T-helper 1 cell (primary cell): ENCODE measurements at regions not wholly inside any gene's neighbourhood (a gene's known extent, or its start where the extent isn't known, plus 50 kb on each side); places are given as distances from the start of the nearest gene placed in this dataset.

Experiments used
- DNase-seq, 5 donors: peaks; one replicate each; pipeline ENCODE4 v3.0.0-alpha.2; 2012 to 2020

GRCh38 chr10:21167288-21168010, 270.3 kb upstream of the NEBL start:
- no peak for DNase-seq

DNA sequence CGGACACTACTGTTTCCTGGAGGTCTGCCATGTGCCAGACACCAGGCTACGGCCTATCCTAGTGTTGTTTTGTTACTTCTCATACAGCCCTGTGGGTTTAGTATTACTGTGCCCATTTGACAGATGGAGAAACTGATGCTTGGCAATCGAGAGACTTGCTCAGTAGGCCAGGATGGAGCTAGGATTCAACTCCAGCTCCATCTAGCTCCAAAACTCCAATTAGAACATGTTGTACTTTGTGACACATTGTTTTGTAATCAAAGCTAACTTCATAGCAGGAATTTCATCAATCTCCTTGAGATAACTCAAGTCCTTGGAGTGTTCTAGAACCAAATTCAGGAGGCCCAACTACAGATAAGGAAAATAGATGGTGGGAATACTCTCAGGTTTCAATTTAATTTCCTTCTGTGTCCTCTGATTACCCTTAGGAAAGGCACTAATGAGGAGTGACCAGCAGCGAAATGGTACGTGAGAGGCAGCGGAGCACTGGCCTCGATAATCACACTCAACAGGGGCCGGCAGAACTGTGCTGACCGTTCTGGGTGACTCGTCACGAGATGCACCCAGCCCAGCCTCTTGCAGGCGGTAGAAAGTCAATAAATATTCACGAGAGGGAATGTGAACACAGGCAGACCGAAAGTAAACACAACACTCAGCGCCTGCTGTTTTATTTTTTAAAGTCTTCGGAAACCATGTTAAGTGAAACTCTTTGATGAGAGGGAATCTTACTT, 269.6 kb upstream of the NEBL start:
- no peak for DNase-seq

DNA sequence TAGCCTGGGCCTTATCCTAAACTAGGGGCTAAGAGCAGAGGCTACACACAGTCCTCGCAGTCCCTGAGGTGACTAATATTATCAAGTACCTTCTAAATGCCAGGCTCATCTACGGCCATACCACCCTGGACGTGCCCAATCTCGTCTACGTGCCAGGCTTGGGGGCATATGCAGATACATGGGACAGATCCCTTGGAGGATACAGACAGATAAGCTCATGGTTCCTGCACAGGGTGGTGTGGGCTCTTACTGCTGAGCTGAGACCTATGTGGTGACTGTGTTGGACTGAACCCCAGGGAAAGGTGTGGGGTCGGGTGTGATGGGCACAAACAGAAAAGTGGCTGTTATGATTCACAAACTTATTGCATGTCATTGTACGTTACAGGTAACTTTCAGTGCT, 268.4 kb upstream of the NEBL start:
- no peak for DNase-seq

DNA sequence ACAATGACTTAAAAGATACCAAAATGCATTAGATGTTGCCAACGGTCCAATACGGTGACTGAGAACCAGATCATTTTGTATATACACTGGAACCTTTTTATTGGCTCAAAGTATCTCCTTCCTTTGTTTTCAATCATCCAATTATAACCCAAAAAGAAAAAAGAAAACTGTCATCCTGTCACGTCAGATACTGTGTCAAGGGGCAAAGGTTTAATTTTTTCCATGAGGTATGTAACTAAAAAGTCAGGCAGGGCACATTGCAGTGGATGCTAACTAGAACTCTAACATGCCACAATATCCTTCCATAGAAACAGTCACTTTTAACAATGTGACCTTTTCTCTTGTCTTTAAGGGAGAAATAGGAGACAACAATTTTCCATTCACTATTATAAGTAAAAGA, 267.6 kb upstream of the NEBL start:
- DNase-seq: no peak

- no peak for DNase-seq
Measured at GRCh38 chr10:21162948-21163347, 265.8 kb upstream of the NEBL start.

GRCh38 chr10:21161647-21162046, 264.5 kb upstream of the NEBL start:
- DNase-seq: no peak

DNA sequence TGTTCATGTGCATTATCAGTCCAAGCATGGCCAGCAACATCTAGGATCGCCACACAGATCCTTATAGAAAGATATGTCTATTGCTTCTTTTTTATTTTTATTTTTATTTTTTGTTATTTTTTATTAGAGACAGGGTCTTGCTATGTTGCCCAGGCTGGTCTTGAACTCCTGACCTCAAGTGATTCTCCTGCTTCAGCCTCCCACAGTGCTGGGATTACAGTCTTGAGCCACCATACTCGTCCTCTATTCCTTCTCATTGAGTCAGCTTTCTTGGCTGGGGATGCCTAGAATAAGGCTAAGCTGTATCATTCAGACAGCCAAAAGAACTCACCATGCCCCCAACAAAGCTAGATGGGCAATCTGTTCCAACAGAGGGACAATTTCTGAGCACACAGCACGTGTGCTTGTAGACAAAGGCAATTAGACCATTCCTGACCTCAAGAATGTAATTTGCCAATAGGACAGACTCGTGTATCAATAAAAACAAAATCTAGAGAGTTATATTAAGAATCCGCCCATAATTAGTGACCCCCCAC, 264.0 kb upstream of the NEBL start:
- no peak for DNase-seq

GRCh38 chr10:21160116-21160515, 263.0 kb upstream of the NEBL start:
- no peak for DNase-seq

DNA sequence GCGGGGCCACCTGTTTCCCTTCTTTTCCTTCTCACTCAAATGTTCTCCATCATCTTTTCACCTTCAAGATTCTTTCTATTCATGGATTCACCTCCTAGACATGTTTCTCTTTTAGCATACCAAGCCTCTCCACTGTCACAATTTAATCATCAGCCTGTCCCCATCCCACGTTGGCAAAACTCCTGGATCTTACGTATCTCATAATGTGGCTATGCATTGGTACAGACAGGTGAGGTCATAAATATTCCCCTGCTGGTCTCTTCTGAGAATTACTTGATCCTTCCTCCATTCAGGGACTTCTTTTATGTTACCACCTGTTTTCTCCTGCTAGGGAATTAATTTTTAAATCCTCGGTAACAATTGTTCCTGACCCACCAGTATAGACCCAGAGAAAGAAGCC, 262.6 kb upstream of the NEBL start:
- DNase-seq: no peak

- DNase-seq: no peak
Measured at GRCh38 chr10:21158301-21158700, 261.2 kb upstream of the NEBL start.

DNA sequence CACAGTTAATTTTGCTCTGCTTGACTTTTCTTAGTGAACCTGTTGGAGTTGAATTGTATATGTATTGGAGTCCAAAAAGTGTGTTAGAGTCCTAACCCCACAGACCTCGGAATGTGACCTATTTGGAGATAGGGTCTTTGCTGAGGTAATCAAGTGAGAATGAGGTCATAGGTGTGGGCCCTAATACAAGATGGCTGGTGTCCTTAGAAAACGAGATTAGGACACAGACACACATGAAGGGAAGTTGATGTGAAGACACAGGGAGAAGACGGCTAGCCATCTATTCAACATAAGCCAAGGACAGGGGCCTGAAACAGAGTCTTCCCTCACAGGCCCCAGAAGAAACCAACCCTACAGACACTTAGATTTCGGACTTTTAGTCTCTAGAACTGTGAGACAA, 260.6 kb upstream of the NEBL start:
- no peak for DNase-seq

DNA sequence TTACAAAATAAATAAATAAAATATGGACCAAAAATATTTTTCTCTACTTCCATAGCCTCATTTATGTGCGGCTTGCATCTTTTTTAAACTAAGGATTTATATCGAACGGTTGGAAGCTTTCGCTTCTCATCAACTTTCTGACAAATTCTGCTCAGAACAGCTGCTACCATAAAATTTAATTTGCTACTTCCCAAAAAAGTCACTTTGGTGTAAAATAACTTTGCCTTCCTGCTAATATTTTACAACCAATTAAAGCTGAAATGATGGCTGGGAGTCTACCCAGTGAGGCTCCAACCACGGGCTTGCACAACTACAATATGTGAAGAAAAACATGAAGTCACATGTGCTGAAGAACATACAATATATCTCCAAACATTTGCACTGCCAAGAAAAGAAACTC, 253.1 kb upstream of the NEBL start:
- DNase-seq: no peak

DNA sequence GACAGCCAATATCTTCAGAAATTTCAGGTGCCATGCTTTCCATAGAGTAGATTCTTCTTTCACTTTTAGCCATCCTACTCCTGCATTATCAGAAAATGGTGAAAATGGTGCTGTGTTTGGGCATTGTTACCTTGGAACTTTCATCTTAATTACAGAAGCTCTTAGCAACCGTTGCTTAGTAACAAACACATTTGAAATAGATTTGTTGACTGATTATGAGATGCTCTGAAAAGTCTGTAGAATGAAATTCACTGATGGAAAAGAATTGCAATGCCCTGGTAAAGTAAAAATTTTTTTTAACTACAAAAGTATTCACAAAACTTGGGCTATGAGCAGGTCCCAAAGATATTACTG, 249.3 kb upstream of the NEBL start:
- no peak for DNase-seq

DNA sequence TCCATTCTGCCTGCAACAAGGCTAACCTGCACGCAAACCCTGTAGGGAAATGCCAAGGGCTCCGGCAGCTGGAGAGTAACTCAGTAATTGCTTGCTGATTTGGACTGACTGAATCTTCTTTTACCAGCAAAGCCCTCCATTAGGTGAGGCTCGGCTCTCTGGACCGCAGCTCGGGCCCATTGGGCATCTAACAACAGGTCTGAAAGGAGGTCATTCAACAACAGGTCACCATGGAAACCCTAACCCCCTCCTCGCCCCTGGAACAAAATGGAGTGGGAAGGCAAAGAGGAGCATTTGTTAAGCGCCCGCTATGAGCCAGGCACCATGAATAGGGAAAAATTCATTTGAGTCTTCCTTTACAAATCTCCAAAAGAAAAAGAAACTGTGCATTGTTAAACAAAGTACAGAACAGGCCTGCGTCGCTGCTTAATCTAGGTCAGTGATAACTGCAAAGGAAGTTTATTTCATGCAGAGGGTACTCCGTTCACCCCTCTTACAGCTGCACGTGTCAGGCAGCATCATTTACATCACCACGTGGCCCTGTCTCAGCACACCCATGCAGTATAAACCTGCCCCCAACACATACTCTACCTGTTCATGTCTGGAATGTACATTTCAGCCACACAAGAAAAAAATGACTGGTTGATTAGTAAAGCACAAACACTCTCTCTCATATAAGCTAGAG, 248.8 kb upstream of the NEBL start:
- no peak for DNase-seq

- DNase-seq: no peak
Measured at GRCh38 chr10:21144047-21144446, 246.9 kb upstream of the NEBL start.

DNA sequence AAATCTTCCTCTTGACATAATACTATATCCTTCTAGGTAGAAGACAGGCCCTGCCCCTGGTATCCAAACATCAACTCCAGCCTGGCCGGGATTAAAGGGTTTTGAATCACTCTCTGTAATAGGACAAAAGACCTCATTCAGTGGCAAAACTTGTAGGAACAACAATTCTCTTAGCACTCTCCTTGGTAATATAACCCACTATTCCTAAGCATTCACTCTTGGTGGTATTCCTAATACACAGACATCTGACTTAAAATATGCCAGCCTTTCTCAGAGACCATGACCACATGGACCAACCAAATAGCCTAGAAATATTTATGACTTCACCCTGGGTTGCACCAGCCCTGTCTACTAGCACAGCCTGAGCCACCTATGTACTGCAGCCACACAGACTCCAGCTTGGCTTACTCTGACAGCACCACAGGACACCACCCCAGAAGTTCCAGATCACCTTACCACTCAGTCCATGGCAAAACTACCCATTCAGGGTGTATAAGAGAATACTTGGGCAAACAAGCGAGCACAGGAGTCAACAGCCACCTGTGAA, 244.9 kb upstream of the NEBL start:
- no peak for DNase-seq

- DNase-seq: no peak
Measured at GRCh38 chr10:21138769-21139340, 241.7 kb upstream of the NEBL start.

DNA sequence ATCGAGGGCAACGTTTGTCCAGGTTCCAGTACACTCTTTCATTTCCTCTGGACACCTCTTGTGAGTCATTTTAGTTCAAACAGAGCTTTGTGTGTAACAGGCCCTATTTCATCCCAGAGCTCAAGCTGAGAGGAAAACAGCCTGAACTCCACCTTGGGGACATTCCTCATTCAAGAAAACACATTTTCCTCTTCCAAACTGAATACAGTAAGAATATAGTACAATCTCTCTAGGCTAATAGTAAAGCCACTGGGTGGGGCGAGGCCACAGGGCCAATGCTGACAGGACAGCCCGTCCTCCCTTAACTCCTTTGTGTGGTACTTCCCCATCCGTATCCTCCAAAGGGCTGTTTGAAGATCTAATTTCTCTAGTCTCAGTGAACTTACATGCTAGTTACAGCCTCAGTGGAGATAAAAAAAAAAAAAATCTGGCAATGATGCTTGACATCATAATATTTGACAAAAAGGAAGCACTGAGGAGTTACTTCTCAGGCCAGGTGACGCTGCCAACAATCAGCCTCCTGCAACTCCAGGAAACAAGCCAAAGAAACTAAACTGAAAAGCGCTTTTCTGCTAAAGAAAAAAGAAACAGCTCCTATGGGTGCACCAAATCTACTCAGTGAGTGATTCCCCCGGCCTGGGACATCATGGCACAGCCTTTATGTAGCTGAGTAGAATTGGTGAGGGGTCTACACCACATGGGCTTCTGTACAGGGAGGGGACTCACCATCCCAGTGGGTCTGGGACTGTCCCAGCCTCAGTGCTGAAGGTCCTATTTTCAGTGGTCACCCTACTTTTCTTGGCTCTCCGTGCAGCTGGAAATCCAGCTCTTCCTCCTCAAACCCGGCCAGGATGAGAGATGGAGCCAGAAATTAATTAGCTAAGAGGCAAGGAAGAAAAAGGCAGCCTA, 238.2 kb upstream of the NEBL start:
- DNase-seq: no peak

DNA sequence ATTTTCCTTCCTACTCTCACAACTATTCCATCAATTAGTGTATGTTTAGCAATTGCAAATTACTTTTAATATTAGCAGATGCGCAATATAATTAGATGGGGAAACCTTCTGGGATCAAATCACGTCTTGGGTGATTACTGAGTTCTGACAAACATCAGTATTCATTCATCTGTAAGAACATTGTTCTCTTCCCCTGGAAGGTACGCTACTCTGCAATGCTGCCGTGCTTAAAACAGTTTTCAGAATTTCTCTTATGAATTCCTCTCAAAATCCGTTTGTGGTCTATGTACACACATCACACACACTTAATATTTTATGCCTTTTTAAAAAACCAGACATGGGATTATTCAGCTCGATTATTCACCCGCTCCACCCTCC, 237.5 kb upstream of the NEBL start:
- no peak for DNase-seq

- DNase-seq: no peak
Measured at GRCh38 chr10:21130683-21131442, 233.8 kb upstream of the NEBL start.

DNA sequence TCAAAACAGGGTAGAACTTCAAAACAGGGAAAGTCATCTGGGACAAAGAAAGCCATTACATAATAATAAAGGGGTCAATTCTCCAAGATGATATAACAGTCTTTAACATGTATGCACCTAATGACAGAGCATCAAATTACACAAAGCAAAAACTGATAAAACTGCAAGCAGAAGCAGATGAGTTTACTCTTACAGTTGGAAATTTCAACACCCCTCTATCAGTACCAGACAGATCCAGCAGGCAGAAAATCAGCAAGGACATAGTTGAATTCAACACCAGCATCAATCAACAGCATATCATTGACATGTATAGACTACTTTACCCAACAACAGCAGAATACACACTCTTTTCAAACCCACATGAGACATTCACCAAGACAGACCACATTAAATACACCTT, 233.0 kb upstream of the NEBL start:
- DNase-seq: no peak
